ENCODE measurements at regions not wholly inside any gene's neighbourhood (a gene's known extent, or its start where the extent isn't known, plus 50 kb on each side); places are given as distances from the start of the nearest gene placed in this dataset.

DNA sequence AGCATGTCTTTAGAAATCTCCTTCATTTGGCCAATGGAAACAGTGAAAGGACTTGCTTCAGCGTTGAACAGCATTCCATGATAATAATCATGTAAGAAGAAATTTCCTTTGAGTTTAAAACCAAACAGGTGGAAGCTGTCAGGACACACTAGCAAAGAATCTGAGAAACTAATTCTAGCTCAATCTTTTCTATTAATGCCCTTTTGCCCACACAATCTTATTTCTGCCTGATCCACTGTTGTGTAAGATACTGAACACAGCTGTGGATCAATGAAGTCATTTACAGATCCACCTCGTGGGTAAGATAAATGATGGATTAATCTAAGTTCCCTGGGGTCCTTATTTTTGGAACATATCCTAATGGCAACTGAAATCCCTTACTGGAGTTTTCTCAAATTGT is 536.9 kb upstream of the LMO3 start:
- TF ChIP-seq, protein P1, sequence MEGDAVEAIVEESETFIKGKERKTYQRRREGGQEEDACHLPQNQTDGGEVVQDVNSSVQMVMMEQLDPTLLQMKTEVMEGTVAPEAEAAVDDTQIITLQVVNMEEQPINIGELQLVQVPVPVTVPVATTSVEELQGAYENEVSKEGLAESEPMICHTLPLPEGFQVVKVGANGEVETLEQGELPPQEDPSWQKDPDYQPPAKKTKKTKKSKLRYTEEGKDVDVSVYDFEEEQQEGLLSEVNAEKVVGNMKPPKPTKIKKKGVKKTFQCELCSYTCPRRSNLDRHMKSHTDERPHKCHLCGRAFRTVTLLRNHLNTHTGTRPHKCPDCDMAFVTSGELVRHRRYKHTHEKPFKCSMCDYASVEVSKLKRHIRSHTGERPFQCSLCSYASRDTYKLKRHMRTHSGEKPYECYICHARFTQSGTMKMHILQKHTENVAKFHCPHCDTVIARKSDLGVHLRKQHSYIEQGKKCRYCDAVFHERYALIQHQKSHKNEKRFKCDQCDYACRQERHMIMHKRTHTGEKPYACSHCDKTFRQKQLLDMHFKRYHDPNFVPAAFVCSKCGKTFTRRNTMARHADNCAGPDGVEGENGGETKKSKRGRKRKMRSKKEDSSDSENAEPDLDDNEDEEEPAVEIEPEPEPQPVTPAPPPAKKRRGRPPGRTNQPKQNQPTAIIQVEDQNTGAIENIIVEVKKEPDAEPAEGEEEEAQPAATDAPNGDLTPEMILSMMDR (IDR thresholded peaks at IDR 0.05), result no peak
- no peak for TF ChIP-seq EP300 (IDR thresholded peaks at IDR 0.05; ENCODE audit: low read depth)

All from transverse colon (tissue), 3 donors.